NCI-H1092 (cell line): ENCODE measurements at regions not wholly inside any gene's neighbourhood (a gene's known extent, or its start where the extent isn't known, plus 50 kb on each side); places are given as distances from the start of the nearest gene placed in this dataset.
A peak's percentile ranks its signal among the peaks of the same experiment; 100 is the strongest.

ENCODE experiments used
- DNase-seq: peaks from one replicate; lab custom pipeline; 2025; lab: John Stamatoyannopoulos, UW

- peak; percentile 61 for DNase-seq
Measured at GRCh38 chr17:72501404-72502370, 380.9 kb downstream of the SOX9 start.

GRCh38 chr17:72502371-72503341, 381.8 kb downstream of the SOX9 start:
- DNase-seq: no peak

- DNase-seq: no peak
Measured at GRCh38 chr17:72503556-72503955, 382.7 kb downstream of the SOX9 start.

- DNase-seq: no peak
Measured at GRCh38 chr17:72504783-72505182, 384.0 kb downstream of the SOX9 start.

GRCh38 chr17:72506773-72507172, 386.0 kb downstream of the SOX9 start:
- DNase-seq: no peak

GRCh38 chr17:72507370-72507769, 386.6 kb downstream of the SOX9 start:
- no peak for DNase-seq

- DNase-seq: no peak
Measured at GRCh38 chr17:72510351-72511016, 389.7 kb downstream of the SOX9 start.

GRCh38 chr17:72511242-72511641, 390.4 kb downstream of the SOX9 start:
- DNase-seq: no peak

GRCh38 chr17:72511874-72512273, 391.1 kb downstream of the SOX9 start:
- DNase-seq: no peak

GRCh38 chr17:72512649-72513556, 392.1 kb downstream of the SOX9 start:
- DNase-seq: peak; percentile 22

GRCh38 chr17:72514321-72514861, 393.6 kb downstream of the SOX9 start:
- no peak for DNase-seq

- DNase-seq: peak; percentile 24
Measured at GRCh38 chr17:72514891-72515290, 394.1 kb downstream of the SOX9 start.

GRCh38 chr17:72515291-72516065, 394.7 kb downstream of the SOX9 start:
- peak; percentile 66 for DNase-seq

GRCh38 chr17:72516772-72517399, 396.1 kb downstream of the SOX9 start:
- no peak for DNase-seq

GRCh38 chr17:72517413-72518158, 396.8 kb downstream of the SOX9 start:
- DNase-seq: no peak

- DNase-seq: no peak
Measured at GRCh38 chr17:72518159-72518732, 397.4 kb downstream of the SOX9 start.

- peak; percentile 85 for DNase-seq
Measured at GRCh38 chr17:72518753-72519597, 398.2 kb downstream of the SOX9 start.
